HEK293T (cell line): ENCODE measurements at regions not wholly inside any gene's neighbourhood (a gene's known extent, or its start where the extent isn't known, plus 50 kb on each side); places are given as distances from the start of the nearest gene placed in this dataset.

Source experiments
- ARNT ChIP-seq: fragments of 450-650 bp; IDR thresholded peaks from 2 replicates; pipeline ENCODE4 v1.6.1; 2017; ENCODE audit warnings: mild to moderate bottlenecking
- BHLHE40 ChIP-seq: fragments of 450-650 bp; IDR thresholded peaks from 2 replicates; pipeline ENCODE4 v1.6.1; 2016; ENCODE audit warnings: mild to moderate bottlenecking, moderate library complexity, borderline replicate concordance
- ELF4 ChIP-seq: fragments of 450-650 bp; IDR thresholded peaks from 2 replicates; pipeline ENCODE4 v1.6.1; 2017; ENCODE audit warnings: antibody characterized with exemption
- FOXK2 ChIP-seq: fragments of 450-650 bp; IDR thresholded peaks from 2 replicates; pipeline ENCODE4 v1.6.1; 2016; ENCODE audit warnings: mild to moderate bottlenecking
- FOXM1 ChIP-seq: fragments of 450-650 bp; IDR thresholded peaks from 2 replicates; pipeline ENCODE4 v1.6.1; 2017; ENCODE audit warnings: mild to moderate bottlenecking, borderline replicate concordance
- L3MBTL2 ChIP-seq: fragments of 450-650 bp; conservative IDR thresholded peaks from 2 replicates; pipeline ENCODE4 v1.6.1; 2016; ENCODE audit warnings: mild to moderate bottlenecking
- PKNOX1 ChIP-seq: fragments of 450-650 bp; IDR thresholded peaks from 2 replicates; pipeline ENCODE4 v1.6.1; 2016
- SP1 ChIP-seq: fragments of 450-650 bp; IDR thresholded peaks from 2 replicates; pipeline ENCODE4 v1.6.1; 2017
- SUZ12 ChIP-seq: fragments of 450-650 bp; IDR thresholded peaks from 2 replicates; pipeline ENCODE4 v1.6.1; 2016; ENCODE audit warnings: mild to moderate bottlenecking
- ZNF384 ChIP-seq: fragments of 450-650 bp; IDR thresholded peaks from 2 replicates; pipeline ENCODE4 v1.6.1; 2016

- TF ChIP-seq SUZ12 (no peak), ELF4 (no peak), SP1 (no peak), ZNF384 (no peak), L3MBTL2 (no peak), BHLHE40 (no peak), FOXK2 (no peak), PKNOX1 (no peak), ARNT (no peak), FOXM1 (no peak)
Observed at GRCh38 chr3:25257026-25257425, 171.0 kb upstream of the RARB start.
